ENCODE measurements at regions not wholly inside any gene's neighbourhood (a gene's known extent, or its start where the extent isn't known, plus 50 kb on each side); places are given as distances from the start of the nearest gene placed in this dataset.

- no peaks in the 10 kb centered on the region for H3K4me1 ChIP-seq (ENCODE audit: insufficient read depth, low read length)
- no peak overlapping the region for H3K4me3 ChIP-seq (ENCODE audit: low read length)
These were observed 171.9 kb downstream of the IRX5 start for GRCh38 chr16:55102531-55102930.

GRCh38 chr16:55107851-55108250 is 177.2 kb downstream of the IRX5 start:
- no peak overlapping the region for H3K9ac ChIP-seq (ENCODE audit: low read depth, low read length)
- no peak overlapping the region for H3K4me3 ChIP-seq (ENCODE audit: low read length)
- H3K9me3 ChIP-seq (ENCODE audit: insufficient read depth, low read depth, low read length): no peaks in the 10 kb centered on the region

More at GRCh38 chr16:55102531-55102930, 171.9 kb downstream of the IRX5 start:
- Histone ChIP-seq H3K9me3 (ENCODE audit: insufficient read depth, low read depth, low read length) (peaks cover 8% of the 10 kb centered on the region; the same call in 1 of the 2 replicates), H3K27me3 (ENCODE audit: insufficient read depth, low read length) (no peaks in the 10 kb centered on the region), H3K36me3 (ENCODE audit: insufficient read depth, low read depth, low read length) (no peaks in the 10 kb centered on the region), H3K9ac (ENCODE audit: low read depth, low read length) (no peak overlapping the region), H3K27ac (ENCODE audit: low read length) (no peak overlapping the region)

GRCh38 chr16:55113210-55113609 is 182.5 kb downstream of the IRX5 start:
- Histone ChIP-seq H3K27me3 (ENCODE audit: insufficient read depth, low read length) (no peaks in the 10 kb centered on the region), H3K4me3 (ENCODE audit: low read length) (no peak overlapping the region), H3K27ac (ENCODE audit: low read length) (no peak overlapping the region), H3K9ac (ENCODE audit: low read depth, low read length) (no peak overlapping the region), H3K9me3 (ENCODE audit: insufficient read depth, low read depth, low read length) (no peaks in the 10 kb centered on the region), H3K36me3 (ENCODE audit: insufficient read depth, low read depth, low read length) (no peaks in the 10 kb centered on the region), H3K4me1 (ENCODE audit: insufficient read depth, low read length) (0 out of 2 replicates have a peak, but pooled peaks cover 2% of the 10 kb centered on the region)

More at GRCh38 chr16:55107851-55108250, 177.2 kb downstream of the IRX5 start:
- no peak overlapping the region for H3K27ac ChIP-seq (ENCODE audit: low read length)
- no peaks in the 10 kb centered on the region for H3K27me3 ChIP-seq (ENCODE audit: insufficient read depth, low read length)
- H3K4me1 ChIP-seq (ENCODE audit: insufficient read depth, low read length): 0 out of 2 replicates have a peak, but pooled peaks cover 2% of the 10 kb centered on the region
- no peaks in the 10 kb centered on the region for H3K36me3 ChIP-seq (ENCODE audit: insufficient read depth, low read depth, low read length)

- H3K9ac ChIP-seq (ENCODE audit: low read depth, low read length): no peak overlapping the region
- no peaks in the 10 kb centered on the region for H3K4me1 ChIP-seq (ENCODE audit: insufficient read depth, low read length)
- H3K4me3 ChIP-seq (ENCODE audit: low read length): no peak overlapping the region
- no peaks in the 10 kb centered on the region for H3K27me3 ChIP-seq (ENCODE audit: insufficient read depth, low read length)
- H3K9me3 ChIP-seq (ENCODE audit: insufficient read depth, low read depth, low read length): no peaks in the 10 kb centered on the region
- H3K36me3 ChIP-seq (ENCODE audit: insufficient read depth, low read depth, low read length): no peaks in the 10 kb centered on the region
- H3K27ac ChIP-seq (ENCODE audit: low read length): no peak overlapping the region
These were observed 184.8 kb downstream of the IRX5 start for GRCh38 chr16:55115506-55115905.

GRCh38 chr16:55116165-55116920 is 185.7 kb downstream of the IRX5 start:
- no peaks in the 10 kb centered on the region for H3K9me3 ChIP-seq (ENCODE audit: insufficient read depth, low read depth, low read length)
- H3K27ac ChIP-seq (ENCODE audit: low read length): no peak overlapping the region
- 0 out of 2 replicates have a peak, but pooled peaks cover 3% of the 10 kb centered on the region for H3K4me1 ChIP-seq (ENCODE audit: insufficient read depth, low read length)
- H3K27me3 ChIP-seq (ENCODE audit: insufficient read depth, low read length): no peaks in the 10 kb centered on the region
- H3K4me3 ChIP-seq (ENCODE audit: low read length): no peak overlapping the region
- H3K36me3 ChIP-seq (ENCODE audit: insufficient read depth, low read depth, low read length): no peaks in the 10 kb centered on the region
- H3K9ac ChIP-seq (ENCODE audit: low read depth, low read length): no peak overlapping the region

- Histone ChIP-seq H3K9me3 (ENCODE audit: insufficient read depth, low read depth, low read length) (no peaks in the 10 kb centered on the region), H3K36me3 (ENCODE audit: insufficient read depth, low read depth, low read length) (no peaks in the 10 kb centered on the region), H3K4me1 (ENCODE audit: insufficient read depth, low read length) (0 out of 2 replicates have a peak, but pooled peaks cover 3% of the 10 kb centered on the region), H3K27me3 (ENCODE audit: insufficient read depth, low read length) (no peaks in the 10 kb centered on the region), H3K4me3 (ENCODE audit: low read length) (no peak overlapping the region), H3K9ac (ENCODE audit: low read depth, low read length) (no peak overlapping the region), H3K27ac (ENCODE audit: low read length) (no peak overlapping the region)
These were observed 188.1 kb downstream of the IRX5 start for GRCh38 chr16:55118701-55119260.

- no peak overlapping the region for H3K9ac ChIP-seq (ENCODE audit: low read depth, low read length)
These were observed 189.7 kb downstream of the IRX5 start for GRCh38 chr16:55120408-55120807.

GRCh38 chr16:55120826-55121225 is 190.2 kb downstream of the IRX5 start:
- no peaks in the 10 kb centered on the region for H3K36me3 ChIP-seq (ENCODE audit: insufficient read depth, low read depth, low read length)
- no peaks in the 10 kb centered on the region for H3K27me3 ChIP-seq (ENCODE audit: insufficient read depth, low read length)
- H3K9ac ChIP-seq (ENCODE audit: low read depth, low read length): no peak overlapping the region
- H3K27ac ChIP-seq (ENCODE audit: low read length): no peak overlapping the region
- H3K4me3 ChIP-seq (ENCODE audit: low read length): no peak overlapping the region
- H3K4me1 ChIP-seq (ENCODE audit: insufficient read depth, low read length): 0 out of 2 replicates have a peak, but pooled peaks cover 3% of the 10 kb centered on the region
- no peaks in the 10 kb centered on the region for H3K9me3 ChIP-seq (ENCODE audit: insufficient read depth, low read depth, low read length)

More at GRCh38 chr16:55120408-55120807, 189.7 kb downstream of the IRX5 start:
- Histone ChIP-seq H3K9me3 (ENCODE audit: insufficient read depth, low read depth, low read length) (no peaks in the 10 kb centered on the region), H3K27me3 (ENCODE audit: insufficient read depth, low read length) (no peaks in the 10 kb centered on the region), H3K4me1 (ENCODE audit: insufficient read depth, low read length) (0 out of 2 replicates have a peak, but pooled peaks cover 3% of the 10 kb centered on the region), H3K27ac (ENCODE audit: low read length) (no peak overlapping the region), H3K4me3 (ENCODE audit: low read length) (no peak overlapping the region), H3K36me3 (ENCODE audit: insufficient read depth, low read depth, low read length) (no peaks in the 10 kb centered on the region)

- no peaks in the 10 kb centered on the region for H3K36me3 ChIP-seq (ENCODE audit: insufficient read depth, low read depth, low read length)
- H3K4me1 ChIP-seq (ENCODE audit: insufficient read depth, low read length): 0 out of 2 replicates have a peak, but pooled peaks cover 3% of the 10 kb centered on the region
- H3K4me3 ChIP-seq (ENCODE audit: low read length): no peak overlapping the region
- H3K27me3 ChIP-seq (ENCODE audit: insufficient read depth, low read length): no peaks in the 10 kb centered on the region
- no peaks in the 10 kb centered on the region for H3K9me3 ChIP-seq (ENCODE audit: insufficient read depth, low read depth, low read length)
- H3K9ac ChIP-seq (ENCODE audit: low read depth, low read length): no peak overlapping the region
- no peak overlapping the region for H3K27ac ChIP-seq (ENCODE audit: low read length)
These were observed 193.0 kb downstream of the IRX5 start for GRCh38 chr16:55123652-55124051.

GRCh38 chr16:55125818-55126385 is 195.2 kb downstream of the IRX5 start:
- Histone ChIP-seq H3K36me3 (ENCODE audit: insufficient read depth, low read depth, low read length) (no peaks in the 10 kb centered on the region), H3K27ac (ENCODE audit: low read length) (no peak overlapping the region), H3K9ac (ENCODE audit: low read depth, low read length) (no peak overlapping the region), H3K4me3 (ENCODE audit: low read length) (no peak overlapping the region), H3K4me1 (ENCODE audit: insufficient read depth, low read length) (0 out of 2 replicates have a peak, but pooled peaks cover under 1% of the 10 kb centered on the region), H3K9me3 (ENCODE audit: insufficient read depth, low read depth, low read length) (no peaks in the 10 kb centered on the region), H3K27me3 (ENCODE audit: insufficient read depth, low read length) (no peaks in the 10 kb centered on the region)

- H3K27me3 ChIP-seq (ENCODE audit: insufficient read depth, low read length): no peaks in the 10 kb centered on the region
- H3K4me3 ChIP-seq (ENCODE audit: low read length): no peak overlapping the region
- H3K27ac ChIP-seq (ENCODE audit: low read length): no peak overlapping the region
- no peaks in the 10 kb centered on the region for H3K4me1 ChIP-seq (ENCODE audit: insufficient read depth, low read length)
- no peaks in the 10 kb centered on the region for H3K9me3 ChIP-seq (ENCODE audit: insufficient read depth, low read depth, low read length)
- no peak overlapping the region for H3K9ac ChIP-seq (ENCODE audit: low read depth, low read length)
- no peaks in the 10 kb centered on the region for H3K36me3 ChIP-seq (ENCODE audit: insufficient read depth, low read depth, low read length)
These were observed 195.8 kb downstream of the IRX5 start for GRCh38 chr16:55126456-55126855.
